ENCODE measurements at regions not wholly inside any gene's neighbourhood (a gene's known extent, or its start where the extent isn't known, plus 50 kb on each side); places are given as distances from the start of the nearest gene placed in this dataset.

DNA sequence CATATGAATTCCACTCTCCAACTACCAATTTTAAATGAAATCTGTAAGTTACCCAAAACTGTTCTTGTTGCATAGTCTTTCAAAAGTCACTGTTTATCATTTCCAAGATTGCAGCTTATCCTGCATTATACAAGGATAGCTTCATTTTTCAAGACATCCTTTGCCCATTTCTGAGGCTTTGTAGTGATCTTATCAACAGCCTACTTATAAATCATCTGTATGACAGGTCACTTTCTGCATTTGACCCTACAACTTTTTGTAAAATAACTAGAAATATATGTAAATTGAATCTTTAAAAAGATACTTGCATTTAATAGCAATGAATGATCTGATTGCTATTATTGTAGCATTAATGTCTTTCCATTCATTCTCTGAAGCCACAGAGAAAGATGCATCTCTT lies 521.1 kb downstream of the UTRN start:
- intact Hi-C loops (cut with DNase I): no loop called here
- TF ChIP-seq, protein P1, sequence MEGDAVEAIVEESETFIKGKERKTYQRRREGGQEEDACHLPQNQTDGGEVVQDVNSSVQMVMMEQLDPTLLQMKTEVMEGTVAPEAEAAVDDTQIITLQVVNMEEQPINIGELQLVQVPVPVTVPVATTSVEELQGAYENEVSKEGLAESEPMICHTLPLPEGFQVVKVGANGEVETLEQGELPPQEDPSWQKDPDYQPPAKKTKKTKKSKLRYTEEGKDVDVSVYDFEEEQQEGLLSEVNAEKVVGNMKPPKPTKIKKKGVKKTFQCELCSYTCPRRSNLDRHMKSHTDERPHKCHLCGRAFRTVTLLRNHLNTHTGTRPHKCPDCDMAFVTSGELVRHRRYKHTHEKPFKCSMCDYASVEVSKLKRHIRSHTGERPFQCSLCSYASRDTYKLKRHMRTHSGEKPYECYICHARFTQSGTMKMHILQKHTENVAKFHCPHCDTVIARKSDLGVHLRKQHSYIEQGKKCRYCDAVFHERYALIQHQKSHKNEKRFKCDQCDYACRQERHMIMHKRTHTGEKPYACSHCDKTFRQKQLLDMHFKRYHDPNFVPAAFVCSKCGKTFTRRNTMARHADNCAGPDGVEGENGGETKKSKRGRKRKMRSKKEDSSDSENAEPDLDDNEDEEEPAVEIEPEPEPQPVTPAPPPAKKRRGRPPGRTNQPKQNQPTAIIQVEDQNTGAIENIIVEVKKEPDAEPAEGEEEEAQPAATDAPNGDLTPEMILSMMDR (IDR thresholded peaks at IDR 0.05): no peak

DNA sequence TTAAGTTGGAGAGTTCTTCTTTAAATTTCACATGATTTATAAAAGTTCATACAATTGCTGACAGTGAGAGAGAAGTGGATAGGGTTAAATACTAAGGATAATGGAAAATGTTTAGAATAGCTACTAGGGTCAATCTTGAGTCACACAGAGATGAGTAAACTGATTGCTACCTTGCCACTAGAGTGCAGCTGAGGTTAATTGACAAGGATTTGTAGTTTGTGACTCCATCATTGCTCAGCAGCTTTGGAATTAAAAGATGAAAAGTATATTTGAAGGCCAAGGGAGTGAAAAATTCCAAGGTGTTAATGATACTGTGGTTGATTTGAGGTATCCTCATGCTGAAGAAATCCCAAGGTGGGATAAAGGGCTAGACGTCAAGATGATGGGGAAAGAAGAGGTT lies 524.0 kb downstream of the UTRN start:
- TF ChIP-seq, protein P1 (IDR thresholded peaks at IDR 0.05): no peak
- Histone ChIP-seq H3K27me3 (no peaks in the 10 kb centered on the region), H3K4me3 (no peak overlapping the region), H3K27ac (no peak overlapping the region), H3K9me3 (no peaks in the 10 kb centered on the region), H3K4me1 (no peaks in the 10 kb centered on the region), H3K36me3 (no peaks in the 10 kb centered on the region), H3K9ac (ENCODE audit: low read depth in 2 of 2, low read length in 2 of 2) (no peak overlapping the region)
- intact Hi-C loops (cut with DNase I): no loop called here
- no peak for DNase-seq

More for the DNA sequence above, 521.1 kb downstream of the UTRN start:
- no peak overlapping the region for H3K27ac ChIP-seq
- no peaks in the 10 kb centered on the region for H3K4me1 ChIP-seq
- H3K36me3 ChIP-seq: no peaks in the 10 kb centered on the region
- DNase-seq: no peak
- no peak overlapping the region for H3K4me3 ChIP-seq
- H3K27me3 ChIP-seq: no peaks in the 10 kb centered on the region
- no peaks in the 10 kb centered on the region for H3K9me3 ChIP-seq
- H3K9ac ChIP-seq (ENCODE audit: low read depth in 2 of 2, low read length in 2 of 2): no peak overlapping the region

DNA sequence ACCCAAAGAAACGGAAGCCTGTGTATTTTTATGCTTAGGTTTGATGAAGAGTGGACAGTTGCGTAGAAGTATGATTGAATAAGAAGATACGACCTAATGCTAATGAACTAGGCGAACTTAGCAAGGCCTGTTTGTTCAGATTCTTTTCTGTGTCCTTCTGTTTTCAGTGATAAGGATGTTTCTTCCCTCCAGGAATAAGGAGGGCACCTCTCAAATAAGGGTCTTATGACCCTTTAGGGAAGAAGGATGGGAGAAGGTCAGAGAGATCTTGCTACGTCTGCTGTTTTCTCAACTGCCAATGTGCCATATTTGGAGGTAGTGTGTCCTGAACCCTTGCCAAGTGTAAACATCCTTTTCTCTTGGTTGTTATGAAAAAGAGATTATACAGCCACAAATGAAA lies 524.8 kb downstream of the UTRN start:
- Histone ChIP-seq H3K27ac (no peak overlapping the region), H3K27me3 (no peaks in the 10 kb centered on the region), H3K4me1 (no peaks in the 10 kb centered on the region), H3K9me3 (no peaks in the 10 kb centered on the region), H3K9ac (ENCODE audit: low read depth in 2 of 2, low read length in 2 of 2) (no peak overlapping the region), H3K4me3 (no peak overlapping the region), H3K36me3 (no peaks in the 10 kb centered on the region)
- TF ChIP-seq, protein P1 (IDR thresholded peaks at IDR 0.05): no peak
- intact Hi-C loops (cut with DNase I): no loop called here
- DNase-seq: no peak

DNA sequence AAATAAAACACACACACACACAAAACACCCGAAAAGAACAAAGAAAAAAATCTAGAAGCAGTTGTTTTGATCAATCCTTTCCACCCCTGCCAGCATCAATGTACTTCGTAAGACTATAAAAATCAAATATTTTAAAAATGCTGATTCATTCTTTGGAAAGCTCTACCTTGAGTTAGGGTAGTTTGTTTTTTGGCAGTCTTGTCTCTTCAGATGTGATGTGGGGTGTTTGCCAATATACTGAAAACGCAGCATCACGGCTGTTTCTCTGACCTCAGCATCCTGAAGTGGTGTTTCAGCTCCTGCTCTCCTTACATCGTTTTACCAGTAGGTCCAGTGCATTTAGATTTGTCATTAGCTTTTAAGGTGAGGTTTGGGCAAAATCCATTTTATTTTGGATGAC lies 526.0 kb downstream of the UTRN start:
- TF ChIP-seq, protein P1 (IDR thresholded peaks at IDR 0.05): no peak
- DNase-seq: no peak
- Histone ChIP-seq H3K4me3 (no peak overlapping the region), H3K4me1 (no peaks in the 10 kb centered on the region), H3K9me3 (no peaks in the 10 kb centered on the region), H3K36me3 (no peaks in the 10 kb centered on the region), H3K9ac (ENCODE audit: low read depth in 2 of 2, low read length in 2 of 2) (no peak overlapping the region), H3K27me3 (no peaks in the 10 kb centered on the region), H3K27ac (no peak overlapping the region)
- intact Hi-C loops (cut with DNase I): no loop called here

DNA sequence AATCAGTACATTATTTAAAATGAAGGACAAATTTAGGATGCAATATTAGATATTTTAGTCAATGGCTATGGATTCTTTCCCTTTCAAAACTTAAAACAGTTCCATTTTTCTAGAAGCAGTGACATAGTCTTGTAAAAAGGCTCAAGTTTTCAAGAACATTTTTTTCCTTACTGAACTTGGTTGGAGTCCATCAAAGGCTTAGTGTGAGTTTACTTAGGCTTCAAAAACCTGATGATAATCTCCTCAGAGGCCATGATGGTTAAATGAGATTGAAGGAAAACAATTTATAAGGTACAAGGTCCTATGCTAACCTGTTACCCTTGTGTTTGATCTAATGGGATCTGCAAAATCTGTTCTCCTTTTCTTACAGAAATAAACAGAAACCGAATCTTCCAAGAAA lies 531.8 kb downstream of the UTRN start:
- intact Hi-C loops (cut with DNase I): no loop called here
- Histone ChIP-seq H3K36me3 (no peaks in the 10 kb centered on the region), H3K9ac (ENCODE audit: low read depth in 2 of 2, low read length in 2 of 2) (no peak overlapping the region), H3K27me3 (no peaks in the 10 kb centered on the region), H3K4me1 (no peaks in the 10 kb centered on the region), H3K9me3 (no peaks in the 10 kb centered on the region), H3K4me3 (no peak overlapping the region), H3K27ac (no peak overlapping the region)
- TF ChIP-seq, protein P1 (IDR thresholded peaks at IDR 0.05): no peak
- DNase-seq: no peak

DNA sequence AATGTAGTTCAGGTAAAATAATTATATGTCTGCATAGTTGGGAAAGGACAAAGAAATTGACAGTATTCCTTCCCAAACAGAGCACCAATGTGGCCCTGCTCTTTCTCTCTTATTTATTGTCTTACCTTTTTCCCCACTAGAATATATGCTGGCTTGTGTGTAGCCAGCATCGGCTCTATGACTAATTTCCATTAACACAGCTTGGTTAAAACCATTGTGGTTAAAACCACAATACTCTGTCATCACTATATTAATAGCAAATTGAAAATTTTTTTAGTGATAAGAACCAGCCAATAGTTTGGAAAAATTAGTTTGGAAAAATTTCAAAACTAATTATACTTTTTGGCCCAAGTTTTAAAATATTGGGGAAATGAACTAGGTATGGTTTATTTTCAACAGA lies 535.1 kb downstream of the UTRN start:
- TF ChIP-seq, protein P1 (IDR thresholded peaks at IDR 0.05): no peak

More for the DNA sequence above, 535.1 kb downstream of the UTRN start:
- intact Hi-C loops (cut with DNase I): no loop called here
- Histone ChIP-seq H3K27me3 (no peaks in the 10 kb centered on the region), H3K27ac (no peak overlapping the region), H3K4me1 (no peaks in the 10 kb centered on the region), H3K4me3 (no peak overlapping the region), H3K36me3 (no peaks in the 10 kb centered on the region), H3K9me3 (no peaks in the 10 kb centered on the region), H3K9ac (ENCODE audit: low read depth in 2 of 2, low read length in 2 of 2) (no peak overlapping the region)
- no peak for DNase-seq
